GM23338 (cell line): ENCODE measurements at regions not wholly inside any gene's neighbourhood (a gene's known extent, or its start where the extent isn't known, plus 50 kb on each side); places are given as distances from the start of the nearest gene placed in this dataset.

Source experiments
- ATAC-seq: fragments of 200-7000 bp; cut with Tn5 transposase; 3 replicates; pipeline ENCODE4 v1.9.1; 2020
- DNase-seq: peaks from one replicate; pipeline ENCODE4 v3.0.0-alpha.2; 2015; ENCODE audit warnings: low spot score
- H2AFZ ChIP-seq: fragments of 200-600 bp; sonication (generic); 2 replicates; pipeline ENCODE4 v1.8.0; 2016; ENCODE audit warnings: antibody characterized with exemption, mild to moderate bottlenecking, moderate library complexity
- H3F3A ChIP-seq: fragments of 200-600 bp; sonication (generic); replicated peaks from 2 replicates; pipeline ENCODE4 v1.8.0; 2017; ENCODE audit warnings: antibody characterized with exemption, mixed run types, low read depth
- H3K27ac ChIP-seq: fragments of 200-600 bp; sonication (generic); 2 replicates; pipeline ENCODE4 v1.6.1; 2016; ENCODE audit warnings: low read depth
- H3K27me3 ChIP-seq: fragments of 200-600 bp; sonication (generic); 2 replicates; pipeline ENCODE4 v1.8.0; 2016; ENCODE audit warnings: mild to moderate bottlenecking, mixed run types, moderate library complexity; ENCODE audit not compliant: insufficient read depth
- H3K36me3 ChIP-seq: fragments of 200-600 bp; sonication (generic); 2 replicates; pipeline ENCODE4 v1.8.0; 2016; ENCODE audit warnings: mild to moderate bottlenecking; ENCODE audit not compliant: insufficient read depth
- H3K4me1 ChIP-seq: fragments of 200-600 bp; sonication (generic); 2 replicates; pipeline ENCODE4 v1.8.0; 2016; ENCODE audit warnings: mild to moderate bottlenecking, moderate library complexity; ENCODE audit not compliant: insufficient read depth
- H3K4me2 ChIP-seq: fragments of 200-600 bp; sonication (generic); 2 replicates; pipeline ENCODE4 v1.7.1; 2017; ENCODE audit warnings: mixed run types
- H3K4me3 ChIP-seq: fragments of 200-600 bp; sonication (generic); 2 replicates; pipeline ENCODE4 v1.6.1; 2016; ENCODE audit warnings: mixed run types
- H3K79me2 ChIP-seq: fragments of 200-600 bp; sonication (generic); replicated peaks from 2 replicates; pipeline ENCODE4 v1.8.0; 2017; ENCODE audit warnings: mild to moderate bottlenecking; ENCODE audit not compliant: insufficient read depth
- H3K9me2 ChIP-seq: fragments of 200-600 bp; sonication (generic); 2 replicates; pipeline ENCODE4 v1.8.0; 2017; ENCODE audit not compliant: insufficient read depth
- H4K20me1 ChIP-seq: fragments of 200-600 bp; sonication (generic); replicated peaks from 2 replicates; pipeline ENCODE4 v1.8.0; 2017; ENCODE audit warnings: mild to moderate bottlenecking; ENCODE audit not compliant: insufficient read depth
- H3K27ac Mint-ChIP-seq: 2 replicates; pipeline ENCODE4 v1.8.0; 2020; ENCODE audit warnings: inconsistent platforms, mild to moderate bottlenecking, moderate library complexity, mixed read lengths
- H3K27me3 Mint-ChIP-seq: 3 replicates; pipeline ENCODE4 v1.8.0; 2022; ENCODE audit warnings: low read depth, mild to moderate bottlenecking, moderate library complexity, mixed read lengths, inconsistent platforms; ENCODE audit not compliant: insufficient read depth, poor library complexity
- H3K36me3 Mint-ChIP-seq: 3 replicates; pipeline ENCODE4 v1.8.0; 2021; ENCODE audit warnings: low read depth, mild to moderate bottlenecking, inconsistent platforms, moderate library complexity, mixed read lengths
- H3K4me1 Mint-ChIP-seq: 3 replicates; pipeline ENCODE4 v1.8.0; 2020; ENCODE audit warnings: mild to moderate bottlenecking, inconsistent platforms, mixed read lengths
- H3K4me3 Mint-ChIP-seq: 3 replicates; pipeline ENCODE4 v1.8.0; 2021; ENCODE audit warnings: moderate library complexity, mild to moderate bottlenecking, inconsistent platforms, mixed read lengths
- H3K9me3 Mint-ChIP-seq: 3 replicates; pipeline ENCODE4 v1.8.0; 2020; ENCODE audit warnings: moderate library complexity, mild to moderate bottlenecking, inconsistent platforms, mixed read lengths
- ETS1 ChIP-seq: IDR thresholded peaks from 2 replicates; pipeline ENCODE4 v1.6.1; 2016; ENCODE audit warnings: antibody characterized with exemption
- EZH2 ChIP-seq: fragments of 200-600 bp; sonication (generic); IDR thresholded peaks from one replicate; pipeline ENCODE4 v1.8.0; 2017; ENCODE audit warnings: antibody characterized with exemption, mild to moderate bottlenecking, low read depth; ENCODE audit not compliant: unreplicated experiment
- EZH2phosphoT487 ChIP-seq: fragments of 200-600 bp; sonication (generic); IDR thresholded peaks from one replicate; pipeline ENCODE4 v1.8.1; 2018; ENCODE audit warnings: antibody characterized with exemption; ENCODE audit not compliant: unreplicated experiment
- JUNB ChIP-seq: IDR thresholded peaks from one replicate; pipeline ENCODE4 v1.6.1; 2016; ENCODE audit warnings: antibody characterized with exemption; ENCODE audit not compliant: unreplicated experiment
- NANOG ChIP-seq: IDR thresholded peaks from 2 replicates; pipeline ENCODE4 v1.6.1; 2016; ENCODE audit warnings: antibody characterized with exemption, borderline replicate concordance
- POLR2AphosphoS5 ChIP-seq: IDR thresholded peaks from 2 replicates; pipeline ENCODE4 v1.6.1; 2016; ENCODE audit warnings: antibody characterized with exemption, low read depth
- STAT1 ChIP-seq: IDR thresholded peaks from one replicate; pipeline ENCODE4 v1.6.1; 2016; ENCODE audit warnings: antibody characterized with exemption; ENCODE audit not compliant: unreplicated experiment
- ZNF114 ChIP-seq: fragments of 250-450 bp; sonication (Bioruptor Pico); IDR thresholded peaks from 2 replicates; pipeline ENCODE4 v1.5.0; 2020; ENCODE audit warnings: mild to moderate bottlenecking, moderate library complexity
- ZNF331 ChIP-seq: fragments of 250-450 bp; sonication (Bioruptor Pico); IDR thresholded peaks from 2 replicates; pipeline ENCODE4 v1.5.0; 2020; ENCODE audit warnings: low read depth, mild to moderate bottlenecking, moderate library complexity
- TF ChIP-seq, protein P1 (sequence below): fragments of 250-450 bp; sonication (Bioruptor Pico); IDR thresholded peaks from 2 replicates; pipeline ENCODE4 v1.5.0; 2020; ENCODE audit warnings: mild to moderate bottlenecking, moderate library complexity
- TF ChIP-seq, protein P2 (sequence below), 2 experiments: fragments of 200-600 bp in 1 of 2; sonication (generic) in 1 of 2; conservative IDR thresholded peaks; 2 replicates each; pipeline versions ENCODE4 v1.5.1 to v1.6.1; 2016 to 2017; ENCODE audit warnings: antibody characterized with exemption in 2 of 2, low read depth in 2 of 2, mild to moderate bottlenecking in 2 of 2, moderate library complexity in 1 of 2

- TF ChIP-seq, protein P1, sequence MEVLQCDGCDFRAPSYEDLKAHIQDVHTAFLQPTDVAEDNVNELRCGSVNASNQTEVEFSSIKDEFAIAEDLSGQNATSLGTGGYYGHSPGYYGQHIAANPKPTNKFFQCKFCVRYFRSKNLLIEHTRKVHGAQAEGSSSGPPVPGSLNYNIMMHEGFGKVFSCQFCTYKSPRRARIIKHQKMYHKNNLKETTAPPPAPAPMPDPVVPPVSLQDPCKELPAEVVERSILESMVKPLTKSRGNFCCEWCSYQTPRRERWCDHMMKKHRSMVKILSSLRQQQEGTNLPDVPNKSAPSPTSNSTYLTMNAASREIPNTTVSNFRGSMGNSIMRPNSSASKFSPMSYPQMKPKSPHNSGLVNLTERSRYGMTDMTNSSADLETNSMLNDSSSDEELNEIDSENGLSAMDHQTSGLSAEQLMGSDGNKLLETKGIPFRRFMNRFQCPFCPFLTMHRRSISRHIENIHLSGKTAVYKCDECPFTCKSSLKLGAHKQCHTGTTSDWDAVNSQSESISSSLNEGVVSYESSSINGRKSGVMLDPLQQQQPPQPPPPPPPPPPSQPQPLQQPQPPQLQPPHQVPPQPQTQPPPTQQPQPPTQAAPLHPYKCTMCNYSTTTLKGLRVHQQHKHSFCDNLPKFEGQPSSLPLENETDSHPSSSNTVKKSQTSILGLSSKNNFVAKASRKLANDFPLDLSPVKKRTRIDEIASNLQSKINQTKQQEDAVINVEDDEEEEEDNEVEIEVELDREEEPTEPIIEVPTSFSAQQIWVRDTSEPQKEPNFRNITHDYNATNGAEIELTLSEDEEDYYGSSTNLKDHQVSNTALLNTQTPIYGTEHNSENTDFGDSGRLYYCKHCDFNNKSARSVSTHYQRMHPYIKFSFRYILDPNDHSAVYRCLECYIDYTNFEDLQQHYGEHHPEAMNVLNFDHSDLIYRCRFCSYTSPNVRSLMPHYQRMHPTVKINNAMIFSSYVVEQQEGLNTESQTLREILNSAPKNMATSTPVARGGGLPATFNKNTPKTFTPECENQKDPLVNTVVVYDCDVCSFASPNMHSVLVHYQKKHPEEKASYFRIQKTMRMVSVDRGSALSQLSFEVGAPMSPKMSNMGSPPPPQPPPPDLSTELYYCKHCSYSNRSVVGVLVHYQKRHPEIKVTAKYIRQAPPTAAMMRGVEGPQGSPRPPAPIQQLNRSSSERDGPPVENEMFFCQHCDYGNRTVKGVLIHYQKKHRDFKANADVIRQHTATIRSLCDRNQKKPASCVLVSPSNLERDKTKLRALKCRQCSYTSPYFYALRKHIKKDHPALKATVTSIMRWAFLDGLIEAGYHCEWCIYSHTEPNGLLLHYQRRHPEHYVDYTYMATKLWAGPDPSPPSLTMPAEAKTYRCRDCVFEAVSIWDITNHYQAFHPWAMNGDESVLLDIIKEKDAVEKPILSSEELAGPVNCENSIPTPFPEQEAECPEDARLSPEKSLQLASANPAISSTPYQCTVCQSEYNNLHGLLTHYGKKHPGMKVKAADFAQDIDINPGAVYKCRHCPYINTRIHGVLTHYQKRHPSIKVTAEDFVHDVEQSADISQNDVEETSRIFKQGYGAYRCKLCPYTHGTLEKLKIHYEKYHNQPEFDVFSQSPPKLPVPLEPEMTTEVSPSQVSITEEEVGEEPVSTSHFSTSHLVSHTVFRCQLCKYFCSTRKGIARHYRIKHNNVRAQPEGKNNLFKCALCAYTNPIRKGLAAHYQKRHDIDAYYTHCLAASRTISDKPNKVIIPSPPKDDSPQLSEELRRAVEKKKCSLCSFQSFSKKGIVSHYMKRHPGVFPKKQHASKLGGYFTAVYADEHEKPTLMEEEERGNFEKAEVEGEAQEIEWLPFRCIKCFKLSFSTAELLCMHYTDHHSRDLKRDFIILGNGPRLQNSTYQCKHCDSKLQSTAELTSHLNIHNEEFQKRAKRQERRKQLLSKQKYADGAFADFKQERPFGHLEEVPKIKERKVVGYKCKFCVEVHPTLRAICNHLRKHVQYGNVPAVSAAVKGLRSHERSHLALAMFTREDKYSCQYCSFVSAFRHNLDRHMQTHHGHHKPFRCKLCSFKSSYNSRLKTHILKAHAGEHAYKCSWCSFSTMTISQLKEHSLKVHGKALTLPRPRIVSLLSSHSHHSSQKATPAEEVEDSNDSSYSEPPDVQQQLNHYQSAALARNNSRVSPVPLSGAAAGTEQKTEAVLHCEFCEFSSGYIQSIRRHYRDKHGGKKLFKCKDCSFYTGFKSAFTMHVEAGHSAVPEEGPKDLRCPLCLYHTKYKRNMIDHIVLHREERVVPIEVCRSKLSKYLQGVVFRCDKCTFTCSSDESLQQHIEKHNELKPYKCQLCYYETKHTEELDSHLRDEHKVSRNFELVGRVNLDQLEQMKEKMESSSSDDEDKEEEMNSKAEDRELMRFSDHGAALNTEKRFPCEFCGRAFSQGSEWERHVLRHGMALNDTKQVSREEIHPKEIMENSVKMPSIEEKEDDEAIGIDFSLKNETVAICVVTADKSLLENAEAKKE (CRISPR knock-in tag): no peak
- TF ChIP-seq ZNF331 (CRISPR knock-in tag) (no peak), ZNF114 (CRISPR knock-in tag) (no peak), EZH2 (no peak)
Observed at GRCh38 chr17:77285594-77286390, 145.0 kb downstream of the SEC14L1 start (continued).

DNA sequence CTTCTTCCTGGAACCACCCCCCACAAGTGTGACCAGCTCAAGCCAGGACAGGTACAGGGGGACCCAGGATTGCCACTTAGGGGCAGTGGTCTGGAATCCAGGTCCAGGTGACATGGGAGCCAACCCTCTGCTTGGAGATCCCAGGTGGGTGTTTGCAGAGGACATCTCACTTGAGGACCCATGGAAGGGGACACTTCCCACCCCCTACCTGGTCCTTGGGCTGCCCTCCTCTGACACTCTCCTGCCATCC is 145.5 kb downstream of the SEC14L1 start:
- Histone ChIP-seq H3K4me1 (peaks cover 32% of the 10 kb centered on the region), H3F3A (no peaks in the 10 kb centered on the region), H3K9me2 (no peaks in the 10 kb centered on the region), H3K4me2 (no peak overlapping the region), H3K27ac (no peak overlapping the region; the same call in 1 of the 2 replicates), H3K4me3 (no peak overlapping the region), H2AFZ (no peak overlapping the region), H3K79me2 (peaks cover 56% of the 10 kb centered on the region), H4K20me1 (no peaks in the 10 kb centered on the region; the same call in none of the 2 replicates), H3K27me3 (peaks cover 9% of the 10 kb centered on the region), H3K36me3 (no peaks in the 10 kb centered on the region)
- DNase-seq (no peak), ATAC-seq (no peak)
- Mint-ChIP-seq H3K27ac (no peak overlapping the region), H3K4me1 (peaks cover 43% of the 10 kb centered on the region), H3K9me3 (no peaks in the 10 kb centered on the region), H3K36me3 (peaks cover 6% of the 10 kb centered on the region; the same call in 1 of the 3 replicates), H3K4me3 (no peak overlapping the region), H3K27me3 (peaks cover 12% of the 10 kb centered on the region)
- no peak for TF ChIP-seq ETS1
- no peak for TF ChIP-seq JUNB
- no peak for TF ChIP-seq ZNF331 (CRISPR knock-in tag)
- TF ChIP-seq NANOG: no peak
- no peak for TF ChIP-seq STAT1
- TF ChIP-seq EZH2: no peak
- TF ChIP-seq, protein P2, sequence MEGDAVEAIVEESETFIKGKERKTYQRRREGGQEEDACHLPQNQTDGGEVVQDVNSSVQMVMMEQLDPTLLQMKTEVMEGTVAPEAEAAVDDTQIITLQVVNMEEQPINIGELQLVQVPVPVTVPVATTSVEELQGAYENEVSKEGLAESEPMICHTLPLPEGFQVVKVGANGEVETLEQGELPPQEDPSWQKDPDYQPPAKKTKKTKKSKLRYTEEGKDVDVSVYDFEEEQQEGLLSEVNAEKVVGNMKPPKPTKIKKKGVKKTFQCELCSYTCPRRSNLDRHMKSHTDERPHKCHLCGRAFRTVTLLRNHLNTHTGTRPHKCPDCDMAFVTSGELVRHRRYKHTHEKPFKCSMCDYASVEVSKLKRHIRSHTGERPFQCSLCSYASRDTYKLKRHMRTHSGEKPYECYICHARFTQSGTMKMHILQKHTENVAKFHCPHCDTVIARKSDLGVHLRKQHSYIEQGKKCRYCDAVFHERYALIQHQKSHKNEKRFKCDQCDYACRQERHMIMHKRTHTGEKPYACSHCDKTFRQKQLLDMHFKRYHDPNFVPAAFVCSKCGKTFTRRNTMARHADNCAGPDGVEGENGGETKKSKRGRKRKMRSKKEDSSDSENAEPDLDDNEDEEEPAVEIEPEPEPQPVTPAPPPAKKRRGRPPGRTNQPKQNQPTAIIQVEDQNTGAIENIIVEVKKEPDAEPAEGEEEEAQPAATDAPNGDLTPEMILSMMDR (conservative IDR thresholded peaks at IDR 0.05; ENCODE audit: low read depth in 2 of 2): no peak
- no peak for TF ChIP-seq EZH2phosphoT487
- no peak for TF ChIP-seq POLR2AphosphoS5
